A673 (cell line): ENCODE measurements at regions not wholly inside any gene's neighbourhood (a gene's known extent, or its start where the extent isn't known, plus 50 kb on each side); places are given as distances from the start of the nearest gene placed in this dataset.

Source experiments
- BruUV-seq: library from RNA; stranded (reverse); fragments of 400-500 nt; replicated peaks from 2 replicates; lab custom pipeline; 2021; lab: Mats Ljungman, UMichigan
- CTCF ChIA-PET: fragments of 300-600 bp; sonication (Branson Sonifier 250); formaldehyde crosslinking; loops from one replicate; lab custom pipeline; 2022; ENCODE audit warnings: antibody characterized with exemption; lab: Charles Lee
- POLR2A ChIA-PET: fragments of 300-600 bp; sonication (Branson Sonifier 250); formaldehyde crosslinking; loops from one replicate; lab custom pipeline; 2022; ENCODE audit warnings: antibody characterized with exemption; ENCODE audit not compliant: low non-redundant PET; lab: Charles Lee
- DNase-seq: peaks from one replicate; pipeline ENCODE4 v3.0.0-alpha.2; 2015; ENCODE audit warnings: low spot score
- H3K27ac ChIP-seq: fragments of 200-600 bp; sonication (generic); 2 replicates; pipeline ENCODE4 v1.5.1; 2016; ENCODE audit warnings: mixed run types, low read depth, mild to moderate bottlenecking, mixed read lengths, antibody characterized with exemption, low read length; ENCODE audit not compliant: poor library complexity, severe bottlenecking
- H3K27me3 ChIP-seq: fragments of 200-600 bp; sonication (generic); replicated peaks from 2 replicates; pipeline ENCODE4 v1.6.1; 2017; ENCODE audit warnings: mixed run types, low read depth, mild to moderate bottlenecking, mixed read lengths, antibody characterized with exemption, low read length; ENCODE audit not compliant: insufficient read depth, poor library complexity
- H3K36me3 ChIP-seq: fragments of 200-600 bp; sonication (generic); 2 replicates; pipeline ENCODE4 v1.6.1; 2016; ENCODE audit warnings: mixed run types, mild to moderate bottlenecking, mixed read lengths, antibody characterized with exemption, low read length; ENCODE audit not compliant: insufficient read depth, poor library complexity, severe bottlenecking
- H3K4me1 ChIP-seq: fragments of 200-600 bp; sonication (generic); 2 replicates; pipeline ENCODE4 v1.6.1; 2017; ENCODE audit warnings: mixed run types, mild to moderate bottlenecking, mixed read lengths, antibody characterized with exemption, low read length; ENCODE audit not compliant: insufficient read depth, poor library complexity, severe bottlenecking
- H3K4me3 ChIP-seq: fragments of 200-600 bp; sonication (generic); 2 replicates; pipeline ENCODE4 v1.5.1; 2016; ENCODE audit warnings: low read depth, mixed run types, mild to moderate bottlenecking, mixed read lengths, low read length; ENCODE audit not compliant: poor library complexity, severe bottlenecking
- H3K9me3 ChIP-seq: fragments of 200-600 bp; sonication (generic); 2 replicates; pipeline ENCODE4 v1.6.1; 2016; ENCODE audit warnings: mixed run types, low read depth, mild to moderate bottlenecking, mixed read lengths, antibody characterized with exemption, low read length; ENCODE audit not compliant: poor library complexity, severe bottlenecking
- EZH2 ChIP-seq: fragments of 200-600 bp; sonication (generic); IDR thresholded peaks from 2 replicates; pipeline ENCODE4 v1.6.1; 2017; ENCODE audit warnings: borderline replicate concordance, low read depth, mild to moderate bottlenecking, mixed read lengths, antibody characterized with exemption, low read length; ENCODE audit not compliant: poor library complexity, severe bottlenecking
- intact Hi-C: fragments of 100-400 bp; cut with micrococcal nuclease; formaldehyde crosslinking; loops from one replicate; pipeline ENCODE4 v1.10.0; 2022; ENCODE audit not compliant: unreplicated experiment
- TF ChIP-seq, protein P1 (sequence below): fragments of 300-800, 200-600 bp; sonication (generic); conservative IDR thresholded peaks from 2 replicates; pipeline ENCODE4 v1.5.1; 2017; ENCODE audit warnings: low read depth, mild to moderate bottlenecking, antibody characterized with exemption, low read length, moderate library complexity, mixed read lengths

DNA sequence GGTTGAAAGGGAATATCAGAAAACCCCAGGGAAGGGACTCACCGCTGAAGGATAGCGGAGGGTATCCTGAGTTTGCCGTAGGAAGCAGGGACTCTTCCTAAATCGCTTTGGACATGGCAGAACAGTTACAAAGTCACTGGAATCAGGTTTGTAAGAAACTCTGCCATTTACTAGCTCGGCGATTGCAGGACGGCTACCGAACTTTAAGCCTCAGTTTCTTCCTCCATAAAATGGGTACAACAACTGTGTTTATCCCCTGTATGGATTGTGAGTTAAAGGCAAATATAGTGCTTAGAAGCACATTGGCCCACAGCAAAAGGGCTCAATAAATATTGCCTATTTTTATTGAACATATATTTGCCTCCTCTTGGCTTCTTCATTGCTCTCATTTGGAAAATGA, 90.6 kb downstream of the MAF start:
- Histone ChIP-seq H3K27me3 (no peaks in the 10 kb centered on the region), H3K4me3 (no peak overlapping the region), H3K9me3 (no peaks in the 10 kb centered on the region), H3K4me1 (no peaks in the 10 kb centered on the region), H3K36me3 (no peaks in the 10 kb centered on the region), H3K27ac (no peak overlapping the region)
- no peak for DNase-seq
- no TSS peak for BruUV-seq
- ChIA-PET CTCF (no interaction called here), POLR2A (no interaction called here)
- TF ChIP-seq, protein P1, sequence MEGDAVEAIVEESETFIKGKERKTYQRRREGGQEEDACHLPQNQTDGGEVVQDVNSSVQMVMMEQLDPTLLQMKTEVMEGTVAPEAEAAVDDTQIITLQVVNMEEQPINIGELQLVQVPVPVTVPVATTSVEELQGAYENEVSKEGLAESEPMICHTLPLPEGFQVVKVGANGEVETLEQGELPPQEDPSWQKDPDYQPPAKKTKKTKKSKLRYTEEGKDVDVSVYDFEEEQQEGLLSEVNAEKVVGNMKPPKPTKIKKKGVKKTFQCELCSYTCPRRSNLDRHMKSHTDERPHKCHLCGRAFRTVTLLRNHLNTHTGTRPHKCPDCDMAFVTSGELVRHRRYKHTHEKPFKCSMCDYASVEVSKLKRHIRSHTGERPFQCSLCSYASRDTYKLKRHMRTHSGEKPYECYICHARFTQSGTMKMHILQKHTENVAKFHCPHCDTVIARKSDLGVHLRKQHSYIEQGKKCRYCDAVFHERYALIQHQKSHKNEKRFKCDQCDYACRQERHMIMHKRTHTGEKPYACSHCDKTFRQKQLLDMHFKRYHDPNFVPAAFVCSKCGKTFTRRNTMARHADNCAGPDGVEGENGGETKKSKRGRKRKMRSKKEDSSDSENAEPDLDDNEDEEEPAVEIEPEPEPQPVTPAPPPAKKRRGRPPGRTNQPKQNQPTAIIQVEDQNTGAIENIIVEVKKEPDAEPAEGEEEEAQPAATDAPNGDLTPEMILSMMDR = no peak
- no peak for TF ChIP-seq EZH2
- intact Hi-C loops = no loop called here

DNA sequence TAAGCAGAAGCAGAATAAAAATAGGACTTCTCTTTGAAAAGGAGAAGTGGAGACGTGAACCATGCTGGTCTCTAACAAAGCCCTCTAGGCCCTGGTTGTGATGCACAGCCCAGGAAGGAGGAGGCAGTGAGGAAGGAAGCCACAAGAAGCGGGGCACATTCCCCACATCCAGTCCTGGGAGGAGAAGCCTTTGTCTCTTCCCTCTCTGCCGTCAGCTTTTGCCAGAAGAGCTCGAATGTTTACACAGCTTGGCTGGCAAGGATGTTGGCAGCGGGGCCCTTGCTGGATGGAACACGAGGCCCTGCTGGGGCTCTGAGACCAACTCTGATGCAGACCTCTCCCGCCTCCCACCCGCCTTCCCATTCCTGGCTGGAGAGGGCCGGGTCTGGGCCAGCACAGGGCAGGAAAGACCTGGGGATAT, 91.3 kb downstream of the MAF start:
- DNase-seq = no peak
- no peak overlapping the region for H3K4me3 ChIP-seq
- no peaks in the 10 kb centered on the region for H3K9me3 ChIP-seq
- no peaks in the 10 kb centered on the region for H3K27me3 ChIP-seq
- TF ChIP-seq, protein P1 = no peak
- TF ChIP-seq EZH2 = no peak
- intact Hi-C loops = no loop called here
- CTCF ChIA-PET = no interaction called here
- POLR2A ChIA-PET = no interaction called here
- H3K27ac ChIP-seq = no peak overlapping the region
- H3K4me1 ChIP-seq = no peaks in the 10 kb centered on the region
- BruUV-seq = no TSS peak
- H3K36me3 ChIP-seq = no peaks in the 10 kb centered on the region

DNA sequence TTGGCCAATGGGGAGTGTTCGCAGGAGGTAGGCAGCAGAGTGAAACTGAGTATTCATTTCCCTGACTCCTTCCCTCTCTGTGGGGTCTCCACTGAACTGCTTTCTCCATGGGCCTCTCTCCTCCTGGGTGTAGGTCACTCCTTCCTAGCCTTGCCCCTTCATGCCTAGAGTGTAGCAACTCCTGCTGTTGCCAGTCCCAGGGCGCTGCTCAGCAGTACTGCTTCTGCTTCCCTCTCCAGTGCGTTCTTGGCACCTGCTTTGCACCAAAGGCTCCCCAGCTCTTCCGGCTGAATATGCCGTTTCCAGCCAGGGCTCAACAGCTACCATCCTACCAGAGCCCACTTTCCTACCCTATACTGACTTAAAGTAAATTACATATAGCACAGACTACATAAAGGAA, 92.2 kb downstream of the MAF start:
- POLR2A ChIA-PET = no interaction called here

More for the DNA sequence above, 92.2 kb downstream of the MAF start:
- Histone ChIP-seq H3K27ac (no peak overlapping the region), H3K4me3 (no peak overlapping the region), H3K4me1 (no peaks in the 10 kb centered on the region), H3K9me3 (no peaks in the 10 kb centered on the region), H3K27me3 (no peaks in the 10 kb centered on the region), H3K36me3 (no peaks in the 10 kb centered on the region)
- DNase-seq = no peak
- TF ChIP-seq, protein P1 = no peak
- TF ChIP-seq EZH2 = no peak
- intact Hi-C loops = no loop called here
- CTCF ChIA-PET = no interaction called here
- BruUV-seq = no TSS peak
